Chondrocyte (in vitro differentiated cells): ENCODE measurements at regions not wholly inside any gene's neighbourhood (a gene's known extent, or its start where the extent isn't known, plus 50 kb on each side); places are given as distances from the start of the nearest gene placed in this dataset.
A peak's percentile ranks its signal among the peaks of the same experiment; 100 is the strongest.

Experiments used
- DNase-seq: peaks from one replicate; pipeline ENCODE4 v3.0.0; 2021; ENCODE audit warnings: mixed read lengths, low spot score
- H3K27ac Mint-ChIP-seq: one replicate; pipeline ENCODE4 v1.8.0; 2021; ENCODE audit warnings: mild to moderate bottlenecking, moderate library complexity, mixed read lengths; ENCODE audit not compliant: unreplicated experiment
- H3K27me3 Mint-ChIP-seq: 2 replicates; pipeline ENCODE4 v1.8.0; 2021; ENCODE audit warnings: low read depth, mixed read lengths
- H3K36me3 Mint-ChIP-seq: 2 replicates; pipeline ENCODE4 v1.8.0; 2021; ENCODE audit warnings: low read depth, mixed read lengths
- H3K4me1 Mint-ChIP-seq: 2 replicates; pipeline ENCODE4 v1.8.0; 2021; ENCODE audit warnings: low read depth, mild to moderate bottlenecking, mixed read lengths
- H3K4me3 Mint-ChIP-seq: one replicate; pipeline ENCODE4 v1.8.0; 2021; ENCODE audit warnings: mild to moderate bottlenecking, moderate library complexity, mixed read lengths; ENCODE audit not compliant: unreplicated experiment
- H3K9me3 Mint-ChIP-seq: 2 replicates; pipeline ENCODE4 v1.8.0; 2021; ENCODE audit warnings: low read depth, mixed read lengths
- TF ChIP-seq, protein P1 (sequence below): fragments of 200-600 bp; sonication (generic); IDR thresholded peaks from 2 replicates; pipeline ENCODE4 v1.5.0; 2021; ENCODE audit warnings: antibody characterized with exemption, mild to moderate bottlenecking, moderate library complexity

DNA sequence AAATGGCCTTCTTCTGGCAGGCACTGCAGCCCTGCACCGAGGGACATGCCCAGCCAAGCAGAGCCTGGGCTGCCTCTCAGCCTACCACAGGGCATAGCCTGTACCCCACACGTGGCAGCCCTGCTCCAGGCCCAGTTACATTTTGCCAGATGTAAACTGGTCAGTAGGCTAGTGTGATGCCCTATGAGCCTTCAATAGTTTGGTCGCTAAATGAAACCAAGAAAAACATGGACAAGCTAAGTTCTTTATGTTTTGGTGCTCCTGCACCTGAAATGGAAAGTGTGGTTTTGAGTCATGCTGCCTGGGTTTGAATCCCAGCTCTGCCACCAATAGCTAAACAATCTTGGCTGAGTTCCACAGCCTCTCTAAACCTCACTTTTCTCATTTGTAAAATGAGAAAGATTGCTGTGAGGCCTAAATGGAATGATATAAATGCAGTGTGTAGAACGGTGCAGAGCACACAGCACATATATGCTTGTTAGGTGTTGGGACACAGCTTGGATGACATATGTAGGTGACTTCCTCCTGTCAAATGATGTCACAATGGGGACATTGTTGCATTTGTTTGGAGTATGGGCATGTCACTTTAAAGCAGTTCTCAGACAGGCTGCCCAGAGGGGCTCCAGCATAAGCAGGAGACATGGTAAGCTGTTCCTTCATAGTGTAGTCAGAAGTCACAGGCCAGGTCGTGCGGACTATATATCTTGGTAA is 57.4 kb downstream of the ZBTB38 start:
- Mint-ChIP-seq H3K4me3 (no peak overlapping the region), H3K4me1 (peaks cover 29% of the 10 kb centered on the region), H3K27me3 (no peaks in the 10 kb centered on the region), H3K9me3 (no peaks in the 10 kb centered on the region), H3K27ac (peak overlapping the region; percentile 12), H3K36me3 (peaks cover 12% of the 10 kb centered on the region)
- no peak for DNase-seq
- TF ChIP-seq, protein P1, sequence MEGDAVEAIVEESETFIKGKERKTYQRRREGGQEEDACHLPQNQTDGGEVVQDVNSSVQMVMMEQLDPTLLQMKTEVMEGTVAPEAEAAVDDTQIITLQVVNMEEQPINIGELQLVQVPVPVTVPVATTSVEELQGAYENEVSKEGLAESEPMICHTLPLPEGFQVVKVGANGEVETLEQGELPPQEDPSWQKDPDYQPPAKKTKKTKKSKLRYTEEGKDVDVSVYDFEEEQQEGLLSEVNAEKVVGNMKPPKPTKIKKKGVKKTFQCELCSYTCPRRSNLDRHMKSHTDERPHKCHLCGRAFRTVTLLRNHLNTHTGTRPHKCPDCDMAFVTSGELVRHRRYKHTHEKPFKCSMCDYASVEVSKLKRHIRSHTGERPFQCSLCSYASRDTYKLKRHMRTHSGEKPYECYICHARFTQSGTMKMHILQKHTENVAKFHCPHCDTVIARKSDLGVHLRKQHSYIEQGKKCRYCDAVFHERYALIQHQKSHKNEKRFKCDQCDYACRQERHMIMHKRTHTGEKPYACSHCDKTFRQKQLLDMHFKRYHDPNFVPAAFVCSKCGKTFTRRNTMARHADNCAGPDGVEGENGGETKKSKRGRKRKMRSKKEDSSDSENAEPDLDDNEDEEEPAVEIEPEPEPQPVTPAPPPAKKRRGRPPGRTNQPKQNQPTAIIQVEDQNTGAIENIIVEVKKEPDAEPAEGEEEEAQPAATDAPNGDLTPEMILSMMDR, result no peak

DNA sequence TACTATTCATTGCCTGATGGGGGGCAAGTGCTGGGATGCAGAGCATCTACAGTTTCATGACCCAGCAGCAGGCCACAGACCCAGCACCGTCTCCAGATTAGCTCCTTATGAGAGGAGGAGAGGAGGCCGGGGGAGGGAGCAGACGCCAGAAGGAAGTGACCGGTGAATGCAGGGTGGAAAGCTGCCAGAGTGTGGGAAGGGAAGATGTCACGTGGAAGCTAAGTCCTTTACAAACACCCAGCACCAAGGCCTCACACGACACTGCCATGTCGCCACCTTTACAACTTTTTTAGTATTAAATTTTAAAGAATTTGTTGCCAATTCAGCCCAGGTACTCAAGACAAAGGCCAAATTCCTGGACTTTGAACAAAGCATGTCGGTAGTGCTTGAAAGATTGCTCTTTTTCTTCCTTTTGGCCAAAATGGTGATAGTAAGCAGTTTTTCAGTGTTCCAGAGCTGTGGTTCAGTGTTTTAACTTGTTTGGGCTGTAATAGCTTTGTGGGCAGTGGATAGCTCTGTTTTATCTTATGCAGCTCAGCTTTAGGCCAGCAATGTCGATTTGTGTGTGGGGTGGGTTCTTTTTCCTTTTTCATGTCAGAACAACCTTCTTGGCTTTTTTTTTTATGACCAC is 58.2 kb downstream of the ZBTB38 start:
- Mint-ChIP-seq H3K9me3 (no peaks in the 10 kb centered on the region), H3K27me3 (no peaks in the 10 kb centered on the region), H3K36me3 (peaks cover 12% of the 10 kb centered on the region), H3K4me1 (peaks cover 29% of the 10 kb centered on the region), H3K4me3 (no peak overlapping the region), H3K27ac (peak overlapping the region; percentile 73)
- TF ChIP-seq, protein P1, result no peak
- no peak for DNase-seq

DNA sequence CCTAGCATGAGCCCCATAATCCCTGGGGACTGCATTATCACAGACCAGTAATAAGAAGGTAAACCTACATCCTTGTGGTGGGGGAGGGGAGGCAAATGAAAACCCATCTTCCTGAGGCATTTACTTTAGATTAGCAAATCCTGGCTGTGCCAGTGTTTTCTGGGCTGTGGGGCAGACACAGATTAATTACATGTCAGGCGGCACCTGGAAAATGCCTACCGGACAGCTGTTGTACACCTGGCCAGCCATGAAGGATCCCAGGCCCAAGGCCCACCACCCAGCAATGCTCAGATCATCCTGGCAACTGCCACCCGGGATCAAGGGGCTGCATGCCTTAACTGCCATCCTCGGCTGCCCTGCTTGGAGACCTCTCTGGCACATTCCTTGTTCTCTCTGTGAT is 59.1 kb upstream of the RASA2 start:
- Mint-ChIP-seq H3K36me3 (peaks cover 13% of the 10 kb centered on the region), H3K4me3 (no peak overlapping the region)

DNA sequence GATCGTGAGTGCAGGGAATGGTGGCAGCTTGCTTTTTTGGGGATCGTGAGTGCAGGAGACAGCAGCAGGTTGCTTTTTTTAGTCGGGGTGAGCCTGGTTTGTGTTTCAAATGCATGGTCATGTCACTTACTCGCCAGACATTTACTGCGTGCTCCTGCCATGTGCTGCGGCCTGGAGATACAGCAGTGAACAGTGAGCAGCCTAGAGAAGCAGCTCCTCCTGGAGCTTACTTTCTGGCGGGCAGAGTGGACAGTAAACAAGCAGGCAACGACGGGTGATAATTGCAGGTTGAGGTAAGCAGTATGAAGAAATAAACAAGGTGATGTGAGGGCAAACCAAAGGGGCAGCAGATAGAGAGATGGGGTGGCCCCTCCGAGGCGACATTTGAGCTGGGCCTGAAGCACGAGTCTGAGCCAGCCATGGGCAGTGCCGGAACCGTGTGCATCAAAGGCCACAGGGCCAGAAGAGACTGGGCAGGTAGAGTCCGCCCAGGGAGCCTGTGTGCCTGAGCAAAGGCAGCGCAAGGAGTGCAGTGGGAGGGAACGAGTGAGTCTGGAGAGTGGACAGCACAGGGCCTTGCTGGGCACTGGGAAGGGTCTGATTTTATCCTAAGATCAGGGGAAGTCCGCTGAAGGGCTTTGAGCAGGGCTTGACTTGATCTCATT is 57.3 kb upstream of the RASA2 start:
- no peak for DNase-seq
- Mint-ChIP-seq H3K4me1 (peaks cover 35% of the 10 kb centered on the region), H3K36me3 (peaks cover 11% of the 10 kb centered on the region), H3K27me3 (no peaks in the 10 kb centered on the region), H3K9me3 (no peaks in the 10 kb centered on the region), H3K27ac (no peak overlapping the region), H3K4me3 (no peak overlapping the region)
- TF ChIP-seq, protein P1, result no peak

More for the DNA sequence above, 59.1 kb upstream of the RASA2 start:
- no peaks in the 10 kb centered on the region for H3K9me3 Mint-ChIP-seq
- peaks cover 33% of the 10 kb centered on the region for H3K4me1 Mint-ChIP-seq
- H3K27me3 Mint-ChIP-seq, result no peaks in the 10 kb centered on the region
- no peak overlapping the region for H3K27ac Mint-ChIP-seq
- TF ChIP-seq, protein P1, result no peak
- DNase-seq, result no peak

DNA sequence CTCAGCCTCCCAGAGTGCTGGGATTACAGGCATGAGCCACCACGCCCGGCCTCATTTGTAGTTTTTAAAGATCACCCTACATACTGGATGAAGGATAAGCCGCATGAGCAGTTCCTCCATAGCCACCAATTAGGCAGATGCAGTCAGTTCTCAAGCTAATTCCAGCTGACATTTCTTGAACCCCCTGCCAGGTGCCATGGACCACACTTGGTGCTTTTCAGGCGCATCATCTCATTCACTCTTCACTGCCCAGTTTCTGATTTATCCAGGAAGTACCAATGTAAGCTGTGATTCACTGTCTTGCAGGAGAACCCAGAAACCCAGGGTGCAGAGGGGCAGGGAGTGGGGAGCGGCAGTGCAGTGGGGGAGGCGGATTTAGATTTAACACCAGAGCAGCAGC is 56.5 kb upstream of the RASA2 start:
- Mint-ChIP-seq H3K27me3 (no peaks in the 10 kb centered on the region), H3K9me3 (no peaks in the 10 kb centered on the region), H3K27ac (no peak overlapping the region), H3K4me1 (peaks cover 35% of the 10 kb centered on the region), H3K36me3 (peaks cover 11% of the 10 kb centered on the region), H3K4me3 (no peak overlapping the region)
- TF ChIP-seq, protein P1, result no peak
- no peak for DNase-seq
